Activated CD4-positive, alpha-beta T cell treated with anti-CD3 and anti-CD28 coated beads, Interleukin-2, Interleukin-4, amounts not matched to agents 100 ng/mL and 50 ng/mL, durations not matched to agents 16 hours and 8 hours (primary cell): ENCODE measurements at regions not wholly inside any gene's neighbourhood (a gene's known extent, or its start where the extent isn't known, plus 50 kb on each side); places are given as distances from the start of the nearest gene placed in this dataset.

Experiments used
- DNase-seq: peaks from one replicate; pipeline ENCODE4 v3.0.0-alpha.2; 2020; ENCODE audit warnings: low spot score

- no peak for DNase-seq
Observed at GRCh38 chr15:81523867-81524266, 149.9 kb upstream of the TMC3 start.

- no peak for DNase-seq
Observed at GRCh38 chr15:81520480-81520879, 146.5 kb upstream of the TMC3 start.

GRCh38 chr15:81516461-81516860 is 142.4 kb upstream of the TMC3 start:
- DNase-seq, result no peak

GRCh38 chr15:81516012-81516411 is 142.0 kb upstream of the TMC3 start:
- no peak for DNase-seq

GRCh38 chr15:81514725-81515124 is 140.7 kb upstream of the TMC3 start:
- no peak for DNase-seq

- DNase-seq, result no peak
Observed at GRCh38 chr15:81511138-81511537, 137.1 kb upstream of the TMC3 start.

GRCh38 chr15:81507831-81508230 is 133.8 kb upstream of the TMC3 start:
- DNase-seq, result no peak

- no peak for DNase-seq
Observed at GRCh38 chr15:81506936-81507335, 132.9 kb upstream of the TMC3 start.

GRCh38 chr15:81506071-81506470 is 132.1 kb upstream of the TMC3 start:
- DNase-seq, result no peak

- DNase-seq, result no peak
Observed at GRCh38 chr15:81504170-81504905, 130.3 kb upstream of the TMC3 start.

GRCh38 chr15:81502439-81502838 is 128.4 kb upstream of the TMC3 start:
- no peak for DNase-seq

- DNase-seq, result no peak
Observed at GRCh38 chr15:81500081-81500480, 126.1 kb upstream of the TMC3 start.

GRCh38 chr15:81498294-81498693 is 124.3 kb upstream of the TMC3 start:
- DNase-seq, result no peak

- DNase-seq, result no peak
Observed at GRCh38 chr15:81497238-81497637, 123.2 kb upstream of the TMC3 start.

GRCh38 chr15:81495780-81496467 is 121.9 kb upstream of the TMC3 start:
- DNase-seq, result no peak

- DNase-seq, result no peak
Observed at GRCh38 chr15:81492969-81493645, 119.1 kb upstream of the TMC3 start.

GRCh38 chr15:81492331-81492968 is 118.4 kb upstream of the TMC3 start:
- DNase-seq, result no peak

GRCh38 chr15:81491414-81492096 is 117.5 kb upstream of the TMC3 start:
- DNase-seq, result no peak

GRCh38 chr15:81485806-81486205 is 111.8 kb upstream of the TMC3 start:
- no peak for DNase-seq

- DNase-seq, result no peak
Observed at GRCh38 chr15:81484086-81484955, 110.3 kb upstream of the TMC3 start.

- DNase-seq, result no peak
Observed at GRCh38 chr15:81483496-81483895, 109.5 kb upstream of the TMC3 start.
